CD4-positive, CD25-positive, alpha-beta regulatory T cell (primary cell): ENCODE measurements at regions not wholly inside any gene's neighbourhood (a gene's known extent, or its start where the extent isn't known, plus 50 kb on each side); places are given as distances from the start of the nearest gene placed in this dataset.

Experiments
- ATAC-seq, 2 donors: fragments of 150-1000 bp; cut with Tn5 transposase; one replicate each; pipeline ENCODE4 v1.10.0; 2021; ENCODE audit warnings: low read depth in 2 of 2, moderate number of reproducible peaks in 2 of 2, moderate library complexity in 1 of 2
- DNase-seq, 3 donors: peaks; one replicate each; pipeline versions ENCODE4 v3.0.0 to v3.0.0-alpha.2; 2012 to 2022; ENCODE audit warnings: mixed read lengths in 1 of 3
- H3K27ac ChIP-seq: one replicate; pipeline ENCODE4 v1.7.0; 2013; ENCODE audit warnings: mild to moderate bottlenecking, low read length; ENCODE audit not compliant: insufficient read depth, poor library complexity, severe bottlenecking
- H3K27me3 ChIP-seq: one replicate; pipeline ENCODE4 v1.7.0; 2013; ENCODE audit warnings: low read length; ENCODE audit not compliant: control insufficient read depth, insufficient read depth
- H3K36me3 ChIP-seq: one replicate; pipeline ENCODE4 v1.7.0; 2013; ENCODE audit warnings: mild to moderate bottlenecking, low read length, moderate library complexity; ENCODE audit not compliant: control insufficient read depth, insufficient read depth
- H3K4me1 ChIP-seq: 2 replicates; pipeline ENCODE4 v1.7.0; 2013; ENCODE audit warnings: mild to moderate bottlenecking, low read length; ENCODE audit not compliant: insufficient read depth, control insufficient read depth, poor library complexity, severe bottlenecking
- H3K4me3 ChIP-seq: one replicate; pipeline ENCODE4 v1.7.0; 2013; ENCODE audit warnings: low read depth, mild to moderate bottlenecking, low read length, moderate library complexity
- H3K9me3 ChIP-seq, 2 experiments: 1 replicate in 1 of 2; 2 replicates in 1 of 2; pipeline ENCODE4 v1.7.0; 2013; ENCODE audit warnings: low read length in 2 of 2, mild to moderate bottlenecking in 1 of 2, moderate library complexity in 1 of 2; ENCODE audit not compliant: control insufficient read depth in 2 of 2
- H3K27ac Mint-ChIP-seq, 3 donors: one replicate each; pipeline ENCODE4 v1.8.0; 2020 to 2022; ENCODE audit warnings: mild to moderate bottlenecking in 3 of 3, mixed read lengths in 3 of 3, moderate library complexity in 2 of 3
- H3K27me3 Mint-ChIP-seq: one replicate; pipeline ENCODE4 v1.8.0; 2022; ENCODE audit warnings: mild to moderate bottlenecking, mixed read lengths
- H3K36me3 Mint-ChIP-seq: one replicate; pipeline ENCODE4 v1.8.0; 2020; ENCODE audit warnings: mixed read lengths
- H3K4me1 Mint-ChIP-seq, 4 donors: one replicate each; pipeline ENCODE4 v1.8.0; 2020 to 2022; ENCODE audit warnings: mixed read lengths in 4 of 4, mild to moderate bottlenecking in 1 of 4
- H3K4me3 Mint-ChIP-seq, 4 donors: one replicate each; pipeline ENCODE4 v1.8.0; 2020 to 2022; ENCODE audit warnings: mild to moderate bottlenecking in 4 of 4, mixed read lengths in 4 of 4, moderate library complexity in 3 of 4
- H3K9me3 Mint-ChIP-seq, 7 donors: one replicate each; pipeline ENCODE4 v1.8.0; 2020 to 2022; ENCODE audit warnings: mixed read lengths in 7 of 7, mild to moderate bottlenecking in 3 of 7, moderate library complexity in 2 of 7

DNA sequence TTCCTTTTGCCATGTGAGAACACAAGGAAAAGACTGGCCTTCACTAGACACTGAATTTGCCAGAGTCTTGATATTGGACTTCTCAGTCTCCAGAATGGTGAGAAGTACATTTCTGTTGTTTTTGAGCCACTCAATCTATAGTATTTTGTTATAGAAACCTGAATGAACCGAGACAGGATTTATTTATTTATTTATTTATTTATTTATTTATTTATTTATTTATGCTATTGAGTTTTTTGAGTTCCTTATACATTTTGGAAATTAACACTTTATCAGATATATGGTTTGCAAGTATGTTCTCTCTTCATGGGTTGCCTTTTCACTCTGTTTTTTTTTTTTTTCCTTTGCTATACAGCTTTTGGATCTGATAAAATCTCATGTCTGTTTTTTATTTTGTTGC lies 319.0 kb upstream of the PCDH20 start:
- H3K36me3 ChIP-seq = no peaks in the 10 kb centered on the region
- no peaks in the 10 kb centered on the region for H3K4me1 ChIP-seq
- Mint-ChIP-seq H3K9me3 (peaks cover 0 to 9% (median 3%) of the 10 kb centered on the region in 7 donors), H3K36me3 (no peaks in the 10 kb centered on the region), H3K27me3 (no peaks in the 10 kb centered on the region), H3K27ac (no peak overlapping the region), H3K4me3 (no peak overlapping the region), H3K4me1 (no peaks in the 10 kb centered on the region)
- no peak overlapping the region for H3K4me3 ChIP-seq
- H3K9me3 ChIP-seq = no peaks in the 10 kb centered on the region
- no peaks in the 10 kb centered on the region for H3K27me3 ChIP-seq
- ATAC-seq = no peak
- H3K27ac ChIP-seq = no peak overlapping the region
- no peak for DNase-seq

- H3K27me3 ChIP-seq = no peaks in the 10 kb centered on the region
Observed at GRCh38 chr13:61728471-61728870, 312.8 kb upstream of the PCDH20 start.

DNA sequence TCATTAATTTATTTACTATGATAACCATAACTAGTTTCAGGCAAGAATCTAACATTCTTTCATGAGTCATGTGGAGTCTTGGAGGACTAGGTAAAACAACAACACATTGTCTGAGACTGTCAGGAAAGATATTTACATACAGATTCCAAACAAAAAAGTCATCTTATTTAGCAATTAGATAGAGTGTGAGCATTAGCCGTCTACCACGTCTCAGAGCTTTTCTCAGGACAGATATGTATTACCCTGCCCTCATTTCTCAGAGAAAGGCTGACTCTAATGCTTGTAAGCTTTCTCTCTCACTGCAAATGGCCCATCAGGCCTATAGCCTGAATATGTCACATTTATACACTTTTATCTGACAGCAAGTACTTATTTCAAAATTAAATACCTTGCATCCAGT lies 312.1 kb upstream of the PCDH20 start:
- peaks cover 4 to 21% (median 11%) of the 10 kb centered on the region in 7 donors for H3K9me3 Mint-ChIP-seq
- Histone ChIP-seq H3K4me1 (no peaks in the 10 kb centered on the region), H3K4me3 (no peak overlapping the region), H3K36me3 (no peaks in the 10 kb centered on the region), H3K27ac (no peak overlapping the region), H3K9me3 (peaks cover 0 to 2% of the 10 kb centered on the region in 2 experiments), H3K27me3 (no peaks in the 10 kb centered on the region)
- H3K27ac Mint-ChIP-seq = no peak overlapping the region
- no peaks in the 10 kb centered on the region for H3K27me3 Mint-ChIP-seq
- ATAC-seq (no peak), DNase-seq (no peak)
- no peaks in the 10 kb centered on the region for H3K36me3 Mint-ChIP-seq
- H3K4me3 Mint-ChIP-seq = no peak overlapping the region
- peaks cover 0 to 4% (median 0%) of the 10 kb centered on the region in 4 donors for H3K4me1 Mint-ChIP-seq

More at GRCh38 chr13:61728471-61728870, 312.8 kb upstream of the PCDH20 start:
- Histone ChIP-seq H3K4me3 (no peak overlapping the region), H3K4me1 (no peaks in the 10 kb centered on the region), H3K36me3 (no peaks in the 10 kb centered on the region), H3K27ac (no peak overlapping the region), H3K9me3 (peaks cover 0 to 2% of the 10 kb centered on the region in 2 experiments)
- H3K27ac Mint-ChIP-seq = no peak overlapping the region
- peaks cover 4 to 21% (median 8%) of the 10 kb centered on the region in 7 donors for H3K9me3 Mint-ChIP-seq
- H3K27me3 Mint-ChIP-seq = no peaks in the 10 kb centered on the region
- H3K36me3 Mint-ChIP-seq = no peaks in the 10 kb centered on the region
- H3K4me3 Mint-ChIP-seq = no peak overlapping the region
- ATAC-seq = no peak
- no peak for DNase-seq
- H3K4me1 Mint-ChIP-seq = no peaks in the 10 kb centered on the region

DNA sequence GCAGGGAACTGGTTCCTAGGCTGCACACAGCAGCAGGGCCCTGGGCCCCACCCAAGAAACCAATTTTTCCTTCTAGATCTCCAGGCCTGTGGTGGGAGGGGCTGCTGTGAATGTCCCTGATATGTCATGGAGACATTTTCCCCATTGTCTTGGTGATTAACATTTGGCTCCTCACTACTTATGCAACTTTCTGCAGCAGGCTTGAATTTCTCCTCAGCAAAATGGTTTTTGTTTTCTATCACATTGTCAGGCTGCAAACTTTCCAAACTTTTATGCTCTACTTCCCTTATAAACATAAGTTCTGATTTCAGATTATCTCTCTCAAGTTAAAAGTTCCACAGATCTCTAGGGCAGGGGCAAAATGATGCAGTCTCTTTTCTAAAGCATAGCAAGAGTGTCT lies 310.2 kb upstream of the PCDH20 start:
- ATAC-seq (no peak), DNase-seq (no peak)
- Histone ChIP-seq H3K9me3 (peaks cover 0 to 2% of the 10 kb centered on the region in 2 experiments), H3K27me3 (no peaks in the 10 kb centered on the region), H3K36me3 (no peaks in the 10 kb centered on the region), H3K4me1 (no peaks in the 10 kb centered on the region), H3K4me3 (no peak overlapping the region), H3K27ac (no peak overlapping the region)
- H3K27ac Mint-ChIP-seq = no peak overlapping the region
- H3K4me1 Mint-ChIP-seq = peaks cover 0 to 5% (median 0%) of the 10 kb centered on the region in 4 donors
- peaks cover 4 to 21% (median 12%) of the 10 kb centered on the region in 7 donors for H3K9me3 Mint-ChIP-seq
- no peaks in the 10 kb centered on the region for H3K27me3 Mint-ChIP-seq
- no peak overlapping the region for H3K4me3 Mint-ChIP-seq
- H3K36me3 Mint-ChIP-seq = no peaks in the 10 kb centered on the region

DNA sequence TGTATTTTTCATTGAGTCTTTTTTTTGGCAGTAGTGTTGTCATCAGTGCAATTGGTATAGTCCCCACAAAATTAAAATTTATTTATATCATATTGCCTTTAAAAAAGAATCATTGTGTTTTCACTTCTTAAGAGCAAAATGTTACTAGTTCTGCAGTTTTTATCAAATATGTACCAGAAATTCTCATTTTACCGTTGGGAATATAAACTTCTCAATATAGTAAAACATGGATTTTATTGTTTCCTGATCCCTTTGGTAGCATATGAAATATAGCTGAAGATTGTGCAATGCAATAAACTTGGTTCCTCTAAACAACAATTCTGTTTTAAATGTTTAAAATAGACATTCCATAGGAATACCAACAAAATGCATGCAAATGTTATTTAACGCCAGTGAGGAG lies 306.5 kb upstream of the PCDH20 start:
- Mint-ChIP-seq H3K4me1 (peaks cover 0 to 5% (median 0%) of the 10 kb centered on the region in 4 donors), H3K9me3 (peaks cover 6 to 28% (median 21%) of the 10 kb centered on the region in 7 donors), H3K36me3 (no peaks in the 10 kb centered on the region), H3K27ac (no peak overlapping the region), H3K27me3 (no peaks in the 10 kb centered on the region), H3K4me3 (no peak overlapping the region)
- Histone ChIP-seq H3K27me3 (no peaks in the 10 kb centered on the region), H3K9me3 (peaks cover 0 to 4% of the 10 kb centered on the region in 2 experiments), H3K36me3 (no peaks in the 10 kb centered on the region), H3K27ac (no peak overlapping the region), H3K4me1 (no peaks in the 10 kb centered on the region), H3K4me3 (no peak overlapping the region)
- ATAC-seq (no peak), DNase-seq (no peak)

GRCh38 chr13:61712621-61713020 lies 297.0 kb upstream of the PCDH20 start:
- Mint-ChIP-seq H3K4me1 (no peaks in the 10 kb centered on the region), H3K27ac (no peak overlapping the region), H3K4me3 (no peak overlapping the region), H3K27me3 (no peaks in the 10 kb centered on the region), H3K9me3 (peaks cover 0 to 10% (median 4%) of the 10 kb centered on the region in 7 donors), H3K36me3 (no peaks in the 10 kb centered on the region)
- Histone ChIP-seq H3K27ac (no peak overlapping the region), H3K36me3 (no peaks in the 10 kb centered on the region), H3K4me1 (no peaks in the 10 kb centered on the region), H3K9me3 (no peaks in the 10 kb centered on the region), H3K27me3 (no peaks in the 10 kb centered on the region), H3K4me3 (no peak overlapping the region)
- no peak for ATAC-seq
- no peak for DNase-seq

- H3K4me3 Mint-ChIP-seq = no peak overlapping the region
Observed at GRCh38 chr13:61709258-61709657, 293.6 kb upstream of the PCDH20 start.

GRCh38 chr13:61706899-61707298 lies 291.2 kb upstream of the PCDH20 start:
- Histone ChIP-seq H3K27me3 (no peaks in the 10 kb centered on the region), H3K9me3 (peaks cover 0 to 4% of the 10 kb centered on the region in 2 experiments), H3K36me3 (no peaks in the 10 kb centered on the region), H3K27ac (no peak overlapping the region), H3K4me1 (no peaks in the 10 kb centered on the region), H3K4me3 (no peak overlapping the region)
- Mint-ChIP-seq H3K27ac (no peak overlapping the region), H3K4me3 (no peak overlapping the region), H3K27me3 (no peaks in the 10 kb centered on the region), H3K4me1 (no peaks in the 10 kb centered on the region), H3K9me3 (peaks cover 3 to 20% (median 10%) of the 10 kb centered on the region in 7 donors), H3K36me3 (no peaks in the 10 kb centered on the region)
- ATAC-seq = no peak
- DNase-seq = no peak

More at GRCh38 chr13:61709258-61709657, 293.6 kb upstream of the PCDH20 start:
- Histone ChIP-seq H3K36me3 (no peaks in the 10 kb centered on the region), H3K4me3 (no peak overlapping the region), H3K9me3 (peaks cover 0 to 4% of the 10 kb centered on the region in 2 experiments), H3K27ac (no peak overlapping the region), H3K27me3 (no peaks in the 10 kb centered on the region), H3K4me1 (no peaks in the 10 kb centered on the region)
- Mint-ChIP-seq H3K36me3 (no peaks in the 10 kb centered on the region), H3K27ac (no peak overlapping the region), H3K4me1 (no peaks in the 10 kb centered on the region), H3K9me3 (peaks cover 3 to 14% (median 9%) of the 10 kb centered on the region in 7 donors), H3K27me3 (no peaks in the 10 kb centered on the region)
- DNase-seq (no peak), ATAC-seq (no peak)
